ENCODE measurements at regions not wholly inside any gene's neighbourhood (a gene's known extent, or its start where the extent isn't known, plus 50 kb on each side); places are given as distances from the start of the nearest gene placed in this dataset.

- ChIA-PET CTCF (no interaction called here), POLR2A (no interaction called here)
- 12% methylated on average over 1 of the region's 1 CpG for WGBS (ENCODE audit: missing lambda C conversion rate)
These were observed 70.1 kb downstream of the FAM181B start for GRCh38 chr11:82663535-82663934.

GRCh38 chr11:82653752-82654151 lies 79.9 kb downstream of the FAM181B start:
- H3K4me3 ChIP-seq: no peak overlapping the region
- DNase-seq (ENCODE audit: low read depth in 1 of 2, low spot score in 1 of 2) (no peak), ATAC-seq (no peak), FAIRE-seq (no peak)
- H3K9me3 ChIP-seq: no peaks in the 10 kb centered on the region
- CTCF ChIA-PET: no interaction called here
- POLR2A ChIA-PET: no interaction called here
- TF ChIP-seq RCOR1 (IDR thresholded peaks at IDR 0.05; ENCODE audit: low read depth, low read length) (no peak), MAFK (IDR thresholded peaks at IDR 0.05; ENCODE audit: partially characterized antibody) (no peak), CHD2 (IDR thresholded peaks at IDR 0.05; ENCODE audit: low read length, partially characterized antibody) (no peak), TP53 (CRISPR knock-in tag; IDR thresholded peaks at IDR 0.05) (no peak), SREBF2 (IDR thresholded peaks at IDR 0.05) (no peak), KDM5A (IDR thresholded peaks at IDR 0.05) (no peak), NR3C1 (IDR thresholded peaks at IDR 0.05) (no peak), HDAC2 (IDR thresholded peaks at IDR 0.05) (no peak), ATOH8 (CRISPR knock-in tag; IDR thresholded peaks at IDR 0.05; ENCODE audit: low read depth) (no peak), POLR2A (IDR thresholded peaks at IDR 0.05; ENCODE audit: low read length) (no peak), REST (IDR thresholded peaks at IDR 0.05) (no peak), FOXS1 (CRISPR knock-in tag; IDR thresholded peaks at IDR 0.05) (no peak), PHF8 (IDR thresholded peaks at IDR 0.05; ENCODE audit: borderline replicate concordance, low read depth) (no peak), HOXA7 (CRISPR knock-in tag; IDR thresholded peaks at IDR 0.05) (no peak)
- no peak overlapping the region for H3K4me2 ChIP-seq
- WGBS (ENCODE audit: missing lambda C conversion rate): 0% methylated on average over 2 of the region's 4 CpGs
- H3K27ac ChIP-seq: no peak overlapping the region
- H3K4me1 ChIP-seq: no peaks in the 10 kb centered on the region

More at GRCh38 chr11:82663535-82663934, 70.1 kb downstream of the FAM181B start:
- FAIRE-seq (no peak), DNase-seq (ENCODE audit: low read depth in 1 of 2, low spot score in 1 of 2) (no peak), ATAC-seq (no peak)
- Histone ChIP-seq H3K4me3 (no peak overlapping the region), H3K4me1 (no peaks in the 10 kb centered on the region), H3K9me3 (no peaks in the 10 kb centered on the region), H3K27ac (no peak overlapping the region), H3K4me2 (no peak overlapping the region)
- TF ChIP-seq ZFP36 (IDR thresholded peaks at IDR 0.05; ENCODE audit: borderline replicate concordance, partially characterized antibody) (no peak), SREBF2 (IDR thresholded peaks at IDR 0.05) (no peak), HOXB5 (CRISPR knock-in tag; IDR thresholded peaks at IDR 0.05) (no peak)

GRCh38 chr11:82639251-82639650 lies 94.4 kb downstream of the FAM181B start:
- CTCF ChIA-PET: no interaction called here
- Histone ChIP-seq H3K4me1 (no peaks in the 10 kb centered on the region), H3K4me2 (no peak overlapping the region), H3K4me3 (no peak overlapping the region), H3K9me3 (no peaks in the 10 kb centered on the region), H3K27ac (no peak overlapping the region)
- POLR2A ChIA-PET: no interaction called here
- DNase-seq (ENCODE audit: low read depth in 1 of 2, low spot score in 1 of 2) (no peak), ATAC-seq (no peak), FAIRE-seq (no peak)
- TF ChIP-seq CBX8 (IDR thresholded peaks at IDR 0.05) (no peak), MAZ (IDR thresholded peaks at IDR 0.05; ENCODE audit: borderline replicate concordance, low read depth, low read length) (no peak), HDAC2 (IDR thresholded peaks at IDR 0.05) (no peak), SMC3 (IDR thresholded peaks at IDR 0.05) (no peak), SREBF2 (IDR thresholded peaks at IDR 0.05) (no peak), ATOH8 (CRISPR knock-in tag; IDR thresholded peaks at IDR 0.05; ENCODE audit: low read depth) (no peak), CTCF (IDR thresholded peaks at IDR 0.05) (no peak), NR3C1 (IDR thresholded peaks at IDR 0.05) (no peak), HOXB5 (CRISPR knock-in tag; IDR thresholded peaks at IDR 0.05) (no peak), REST (IDR thresholded peaks at IDR 0.05) (no peak), NFE2L2 (conservative IDR thresholded peaks at IDR 0.05; ENCODE audit: low read length) (no peak), POLR2AphosphoS2 (conservative IDR thresholded peaks at IDR 0.05; ENCODE audit: low read length) (no peak)
- 2% methylated on average over 3 of the region's 3 CpGs for WGBS (ENCODE audit: missing lambda C conversion rate)
